H7 (cell line): ENCODE measurements at regions not wholly inside any gene's neighbourhood (a gene's known extent, or its start where the extent isn't known, plus 50 kb on each side); places are given as distances from the start of the nearest gene placed in this dataset.
"Not testable (repeated sequence)": the region's sequence is repeated elsewhere in the genome, so short reads cannot be mapped to it uniquely, and the experiment has no call there.

Experiments used
- DNase-seq: peaks from one replicate; pipeline ENCODE4 v3.0.0; 2012
- H3K27me3 ChIP-seq: 2 replicates; pipeline ENCODE4 v1.6.0; 2011; ENCODE audit warnings: mild to moderate bottlenecking, low read length; ENCODE audit not compliant: control insufficient read depth, insufficient read depth
- H3K36me3 ChIP-seq: replicated peaks from 2 replicates; pipeline ENCODE4 v1.5.1; 2011; ENCODE audit warnings: low read length; ENCODE audit not compliant: control insufficient read depth, insufficient read depth
- H3K4me3 ChIP-seq: 2 replicates; pipeline ENCODE4 v1.5.1; 2011; ENCODE audit warnings: low read depth, mild to moderate bottlenecking, control low read depth, low read length, moderate library complexity; ENCODE audit not compliant: insufficient read depth

DNA sequence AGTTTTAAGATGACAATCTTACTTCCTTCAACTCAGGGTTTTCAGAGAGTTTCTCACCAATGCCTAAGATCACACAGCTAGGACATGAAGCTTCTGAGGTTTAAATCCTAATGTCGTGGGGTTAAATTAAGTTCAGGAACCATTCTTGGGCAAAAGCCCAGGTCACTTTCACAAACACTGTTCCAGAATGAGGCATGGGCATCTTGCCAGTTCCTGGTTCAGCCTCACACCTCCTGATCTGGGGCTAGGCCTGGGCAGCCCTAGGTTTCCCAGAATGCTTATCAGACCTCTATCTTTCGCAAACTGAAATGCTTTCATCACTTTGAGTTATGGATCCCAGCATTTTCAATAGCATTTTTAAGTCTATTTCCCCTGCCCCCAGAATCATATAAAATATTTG, 224.8 kb upstream of the EDA2R start:
- Histone ChIP-seq H3K27me3 (no peaks in the 10 kb centered on the region), H3K36me3 (no peaks in the 10 kb centered on the region), H3K4me3 (no peak overlapping the region)
- DNase-seq: no peak

GRCh38 chrX:66833426-66833825, 194.5 kb upstream of the EDA2R start:
- Histone ChIP-seq H3K4me3 (no peak overlapping the region), H3K27me3 (no peaks in the 10 kb centered on the region), H3K36me3 (no peaks in the 10 kb centered on the region)
- DNase-seq: no peak

DNA sequence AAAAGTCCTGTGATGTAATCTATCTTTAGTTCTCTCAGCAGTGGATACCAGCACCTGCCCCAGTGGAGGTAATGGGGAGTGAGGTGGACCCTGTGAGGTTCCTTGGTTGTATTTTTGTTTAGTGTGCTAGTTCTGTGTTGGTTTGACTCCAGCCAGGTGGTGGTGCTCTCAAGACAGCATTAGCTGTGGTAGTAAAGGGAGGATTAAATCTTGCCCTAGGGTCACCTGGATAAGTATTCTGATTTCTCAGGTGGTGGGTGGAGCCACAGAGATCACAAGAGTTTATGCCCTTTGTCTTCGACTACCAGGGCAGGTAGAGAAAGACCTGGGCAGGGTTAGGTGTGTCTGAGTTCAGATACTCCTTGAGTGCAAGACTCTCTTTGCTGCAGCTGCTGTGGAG, 176.3 kb upstream of the EDA2R start:
- H3K4me3 ChIP-seq: no peak overlapping the region
- H3K36me3 ChIP-seq: no peaks in the 10 kb centered on the region
- DNase-seq: no peak
- no peaks in the 10 kb centered on the region for H3K27me3 ChIP-seq

DNA sequence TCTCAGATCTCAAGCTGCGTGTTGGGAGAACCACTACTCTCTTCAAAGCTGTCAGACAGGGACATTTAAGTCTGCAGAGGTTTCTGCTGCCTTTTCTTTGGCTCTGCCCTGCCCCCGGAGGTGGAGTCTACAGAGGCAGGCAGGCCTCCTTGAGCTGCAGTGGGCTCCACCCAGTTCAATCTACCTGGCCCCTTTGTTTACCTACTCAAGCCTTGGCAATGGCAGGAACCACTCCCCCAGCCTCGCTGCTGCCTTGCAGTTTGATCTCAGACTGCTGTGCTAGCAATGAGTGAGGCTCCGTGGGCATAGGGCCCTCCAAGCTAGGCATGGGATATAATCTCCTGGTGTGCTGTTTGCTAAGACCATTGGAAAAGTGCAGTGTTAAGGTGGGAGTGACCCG, 155.6 kb upstream of the EDA2R start:
- not testable (repeated sequence) for H3K4me3 ChIP-seq, DNase-seq, H3K36me3 ChIP-seq, H3K27me3 ChIP-seq

DNA sequence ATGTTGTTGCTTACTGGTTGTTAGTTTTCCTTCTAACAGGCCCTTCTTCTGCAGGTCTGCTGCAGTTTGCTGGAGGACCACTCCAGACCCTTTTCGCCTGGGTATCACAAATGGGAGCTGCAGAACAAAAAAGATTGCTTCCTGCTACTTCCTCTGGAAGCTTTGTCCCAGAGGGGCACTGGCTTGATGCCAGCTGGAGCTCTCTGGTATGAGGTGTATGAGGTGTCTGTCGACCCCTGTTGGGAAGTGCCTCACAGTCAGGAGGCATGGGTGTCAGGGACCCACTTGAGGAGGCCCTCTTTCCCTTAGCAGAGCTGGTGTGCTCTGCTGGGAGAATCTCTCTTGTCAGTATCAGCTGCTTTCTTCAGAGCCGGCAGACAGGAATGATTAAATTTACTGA, 127.4 kb upstream of the EDA2R start:
- H3K4me3 ChIP-seq: no peak overlapping the region
- H3K36me3 ChIP-seq: no peaks in the 10 kb centered on the region

DNA sequence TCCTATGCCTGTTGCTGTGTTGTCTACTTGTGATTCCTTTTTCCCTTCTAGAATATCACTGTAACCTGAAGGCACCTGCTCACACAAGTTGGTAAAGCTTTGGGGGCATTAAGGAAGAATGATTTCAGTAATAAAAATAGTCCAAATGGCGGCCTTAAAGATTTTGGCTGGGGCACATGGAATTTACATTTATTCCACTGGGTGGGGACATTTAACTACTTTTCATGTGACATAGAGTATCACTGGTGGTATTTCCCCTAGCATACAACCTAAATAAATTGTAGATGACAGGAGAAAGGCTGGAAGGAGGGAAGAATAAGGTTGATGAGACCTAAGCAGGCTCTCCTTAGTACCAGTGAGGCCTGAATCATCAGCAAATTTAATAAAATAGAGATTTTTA, 121.8 kb upstream of the EDA2R start:
- DNase-seq: no peak
- Histone ChIP-seq H3K4me3 (no peak overlapping the region), H3K36me3 (no peaks in the 10 kb centered on the region), H3K27me3 (no peaks in the 10 kb centered on the region)

More for the DNA sequence above, 127.4 kb upstream of the EDA2R start:
- DNase-seq: no peak
- H3K27me3 ChIP-seq: no peaks in the 10 kb centered on the region

- H3K4me3 ChIP-seq: no peak overlapping the region
- no peaks in the 10 kb centered on the region for H3K36me3 ChIP-seq
- H3K27me3 ChIP-seq: no peaks in the 10 kb centered on the region
- no peak for DNase-seq
Measured at GRCh38 chrX:66756717-66757116, 117.8 kb upstream of the EDA2R start.

GRCh38 chrX:66751136-66751782, 112.4 kb upstream of the EDA2R start:
- Histone ChIP-seq H3K36me3 (no peaks in the 10 kb centered on the region), H3K27me3 (no peaks in the 10 kb centered on the region), H3K4me3 (no peak overlapping the region)
- DNase-seq: no peak

- H3K4me3 ChIP-seq, H3K36me3 ChIP-seq, H3K27me3 ChIP-seq, DNase-seq: not testable (repeated sequence)
Measured at GRCh38 chrX:66744519-66744918, 105.6 kb upstream of the EDA2R start.

DNA sequence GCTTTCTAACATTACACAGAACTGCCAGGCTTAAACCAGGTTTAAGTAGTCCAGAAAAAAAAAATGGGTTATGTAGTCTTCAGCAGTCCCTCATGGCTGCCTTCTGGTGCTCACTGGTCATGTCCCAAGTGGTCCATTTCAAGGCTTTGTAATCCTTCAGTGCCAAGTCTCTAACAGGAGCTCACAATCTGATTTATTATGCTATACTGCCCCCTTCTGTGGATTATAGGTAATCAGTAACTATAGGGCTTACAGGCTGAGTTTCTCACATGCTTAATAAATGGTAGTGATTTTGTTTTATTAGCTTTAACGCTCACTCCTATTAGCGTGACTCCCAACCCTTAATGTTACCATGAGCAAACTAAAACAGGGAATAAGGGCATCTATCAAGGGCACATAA, 92.5 kb upstream of the EDA2R start:
- peak; percentile 4 for DNase-seq
- H3K36me3 ChIP-seq: no peaks in the 10 kb centered on the region
- H3K4me3 ChIP-seq: no peak overlapping the region
- no peaks in the 10 kb centered on the region for H3K27me3 ChIP-seq

GRCh38 chrX:66728818-66729271, 90.0 kb upstream of the EDA2R start:
- peak; percentile 22 for DNase-seq
- peak overlapping the region; percentile 50 for H3K4me3 ChIP-seq
- H3K27me3 ChIP-seq: no peaks in the 10 kb centered on the region
- H3K36me3 ChIP-seq: no peaks in the 10 kb centered on the region

DNA sequence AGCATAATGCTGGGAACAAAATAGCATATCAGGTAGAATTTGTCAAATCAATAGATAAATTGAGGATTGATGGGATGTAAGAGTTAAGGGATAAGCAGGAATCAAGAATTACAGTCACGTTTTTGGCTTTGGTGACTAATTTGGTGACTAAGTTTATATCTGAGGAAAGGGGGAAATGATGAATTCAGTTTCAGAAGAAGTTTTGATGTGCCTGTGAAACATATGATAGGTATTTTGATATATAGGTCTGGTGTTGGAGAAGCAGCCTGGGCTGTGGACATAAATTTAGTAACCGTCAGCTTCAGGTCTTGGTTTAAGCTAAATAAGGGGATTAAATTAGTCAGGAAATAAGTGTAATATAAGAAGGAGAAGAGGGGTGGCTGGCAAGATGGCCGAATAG, 79.0 kb upstream of the EDA2R start:
- Histone ChIP-seq H3K36me3 (no peaks in the 10 kb centered on the region), H3K27me3 (no peaks in the 10 kb centered on the region), H3K4me3 (no peak overlapping the region)
- no peak for DNase-seq

DNA sequence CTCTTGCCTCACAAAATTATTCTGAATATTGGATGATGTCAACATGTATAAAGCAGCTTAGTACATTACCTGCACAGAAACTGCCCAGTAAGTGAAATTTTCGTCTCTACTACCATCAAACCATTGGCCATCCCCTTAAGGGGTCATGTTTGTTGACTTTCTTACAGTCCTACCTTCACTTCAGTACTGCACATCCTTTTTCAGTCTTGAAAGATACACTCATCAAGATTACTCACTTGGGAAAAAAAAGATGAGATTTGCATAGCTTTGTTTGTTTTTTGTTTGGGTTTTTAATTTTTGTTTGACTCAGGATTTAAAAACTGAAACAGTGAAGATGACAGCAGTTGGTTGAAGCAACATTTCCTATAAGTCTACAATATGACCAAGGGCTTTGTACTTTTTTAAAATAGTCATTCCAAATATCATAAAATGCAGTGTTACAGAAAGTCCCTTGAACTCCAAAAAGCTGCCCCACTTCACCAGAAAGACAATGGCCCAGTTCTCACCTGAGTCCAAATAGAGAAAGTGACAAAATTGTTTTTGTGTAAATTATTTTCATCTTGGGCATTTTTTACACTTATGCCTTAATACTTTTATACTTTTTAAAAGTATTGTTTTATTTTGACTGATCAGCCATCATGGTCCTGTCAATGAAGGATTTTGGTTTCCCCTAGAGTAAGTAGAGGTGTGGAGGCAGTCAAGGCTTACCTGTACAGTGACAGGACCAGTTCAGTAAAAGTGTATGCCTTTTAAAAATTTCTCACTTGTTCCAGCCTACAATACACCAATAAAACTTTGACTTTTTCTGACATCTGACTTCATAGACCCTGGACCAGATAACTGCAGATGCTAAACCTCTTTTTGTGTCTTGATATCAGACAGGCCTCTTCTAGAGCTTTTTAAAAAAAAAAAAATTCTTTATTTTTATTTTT, 59.7 kb upstream of the EDA2R start:
- Histone ChIP-seq H3K36me3 (no peaks in the 10 kb centered on the region), H3K27me3 (no peaks in the 10 kb centered on the region), H3K4me3 (no peak overlapping the region)
- DNase-seq: no peak

GRCh38 chrX:66692512-66692911, 53.6 kb upstream of the EDA2R start:
- not testable (repeated sequence) for H3K4me3 ChIP-seq, DNase-seq, H3K27me3 ChIP-seq, H3K36me3 ChIP-seq
